Heart left ventricle (tissue), 16 donors: ENCODE measurements at regions not wholly inside any gene's neighbourhood (a gene's known extent, or its start where the extent isn't known, plus 50 kb on each side); places are given as distances from the start of the nearest gene placed in this dataset.

Source experiments
- ATAC-seq, 4 donors: fragments of 200-7000 bp; cut with Tn5 transposase; one replicate each; pipeline ENCODE4 v1.9.1; 2020 to 2022; ENCODE audit warnings: moderate library complexity in 4 of 4, mild to moderate bottlenecking in 3 of 4, moderate number of reproducible peaks in 1 of 4
- DNase-seq, 5 donors: peaks; one replicate each; pipeline ENCODE4 v3.0.0-alpha.2; 2020
- H3K27ac ChIP-seq, 12 donors: fragments of 200-600 bp; sonication (generic) in 4 of 12; one replicate each; pipeline versions ENCODE4 v1.5.0 to v1.8.0; 2016 to 2022; ENCODE audit warnings: mild to moderate bottlenecking in 2 of 12
- H3K27me3 ChIP-seq, 9 donors: fragments of 200-600 bp; sonication (generic) in 2 of 9; one replicate each; pipeline versions ENCODE4 v1.5.1 to v1.8.0; 2016 to 2022; ENCODE audit warnings: mild to moderate bottlenecking in 3 of 9
- H3K36me3 ChIP-seq, 9 donors: fragments of 200-600 bp; sonication (generic) in 2 of 9; one replicate each; pipeline versions ENCODE4 v1.5.0 to v1.8.0; 2018 to 2022; ENCODE audit warnings: mild to moderate bottlenecking in 2 of 9
- H3K4me1 ChIP-seq, 12 donors: fragments of 200-600 bp; sonication (generic) in 4 of 12; one replicate each; pipeline versions ENCODE4 v1.5.0 to v1.8.0; 2016 to 2022; ENCODE audit warnings: mild to moderate bottlenecking in 3 of 12
- H3K4me3 ChIP-seq, 12 donors: fragments of 200-600 bp; sonication (generic) in 4 of 12; one replicate each; pipeline versions ENCODE4 v1.5.0 to v1.8.0; 2017 to 2022; ENCODE audit warnings: mild to moderate bottlenecking in 9 of 12, moderate library complexity in 4 of 12
- H3K9me3 ChIP-seq, 12 donors: fragments of 200-600 bp; sonication (generic) in 4 of 12; one replicate each; pipeline versions ENCODE4 v1.5.0 to v1.8.0; 2016 to 2022; ENCODE audit warnings: mild to moderate bottlenecking in 1 of 12
- POLR2A ChIP-seq, 2 donors: fragments of 450-650 bp; IDR thresholded peaks; one replicate each; pipeline ENCODE4 v1.6.1; 2017; ENCODE audit warnings: antibody characterized with exemption in 2 of 2, mild to moderate bottlenecking in 2 of 2, moderate library complexity in 2 of 2
- WGBS, 4 donors: extraction: QIAGEN DNeasy Blood & Tissue Kit in 2 of 4; methylation state at CpG; one replicate each; pipeline versions ENCODE4 v1.1.5 to v1.1.7; 2013 to 2018; 5-methylcytosine and 5-hydroxymethylcytosine counted together
- intact Hi-C, 10 donors: fragments of 100-400 bp; cut with DNase I; formaldehyde crosslinking; loops; one replicate each; pipeline versions ENCODE4 v1.11.1 to v1.14.2; 2022
- TF ChIP-seq, protein P1 (sequence below), 12 donors: fragments of 200-600 bp; sonication (generic) in 4 of 12; IDR thresholded peaks; one replicate each; pipeline versions ENCODE4 v1.5.0 to v1.8.0; 2018 to 2022; ENCODE audit warnings: antibody characterized with exemption in 12 of 12, mild to moderate bottlenecking in 5 of 12
- donor health status: ischemic (EF 13 %, LVEDD 7.1; RV severe dilation, severe dysfunction).
- donor health status: healthy with polysubstance abuse.
- donor health status: DM: no; HTN: yes; CAD: no.
- donor health status: DM: no; HTN: no; CAD: no.
- donor health status: ischemic (EF 25% LVEDD 6.9; RV normal size, moderate dysfunction).
- donor health status: ischemic (EF 25% LVEDD 5.7; RV mildly dilated, moderate dysfunction).
- donor health status: healthy.
- donor health status: DM: yes; HTN: yes; CAD: no.
- donor health status: ischemic (EF 35%, LVEDD 5.7; RV mildly dilated, moderate dysfunction).
- donor health status: nonischemic (EF 11% LVEDD 7.7; RV severe dilation, severe dysfunction).
- donor health status: DM: yes; HTN: yes; CAD: no.
- donor health status: PGD.
- donor health status: ischemic (EF 29% LVEDD 5.4; RV normal size, mild dysfunction).
- donor health status: nonischemic (EF 23%, LVEDD 6.1; RV moderate dilation, normal function).

DNA sequence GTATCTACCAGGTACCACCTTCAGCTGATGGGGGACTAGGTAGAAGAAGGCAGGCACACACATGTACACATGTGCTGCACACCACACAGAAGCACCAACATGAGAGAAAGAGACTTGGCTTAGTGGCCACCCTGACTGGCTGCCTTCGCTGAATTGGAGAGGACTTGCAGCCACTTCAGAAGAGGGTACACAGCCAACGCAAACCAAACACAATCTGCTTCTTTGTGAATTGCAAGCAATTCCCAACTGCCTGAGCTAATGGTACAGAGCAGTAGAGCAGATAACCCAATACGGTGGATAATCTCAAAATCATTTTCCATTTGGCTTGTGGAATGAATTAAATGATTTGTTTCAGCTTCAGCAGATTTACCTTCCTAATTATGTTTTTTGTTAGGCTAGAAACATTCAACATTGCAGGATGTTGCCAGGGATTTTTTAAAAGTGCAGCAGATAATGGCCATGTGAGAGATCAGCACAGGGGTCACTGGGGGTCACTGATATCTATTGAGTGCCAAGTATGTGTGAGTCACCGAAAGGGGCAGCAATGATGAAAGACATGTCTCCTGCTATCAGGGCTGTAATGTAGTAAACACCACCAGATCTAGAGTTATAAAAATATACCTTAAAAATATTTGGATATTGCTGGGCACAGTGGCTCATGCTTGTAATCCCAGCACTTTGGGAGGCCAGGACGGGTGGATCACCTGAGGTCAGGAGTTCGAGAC lies 652.6 kb downstream of the BCL11A start:
- intact Hi-C loops = loop anchor here in 1 of 10 donors (5.0 kb wide), 1 partner anchor 206 kb away; no protein-coding TSS in a partner anchor
- Histone ChIP-seq H3K36me3 (no peaks in the 10 kb centered on the region), H3K27ac (peak overlapping the region in 5 of 12 donors; percentile 10 to 48 (median 35)), H3K4me3 (no peak overlapping the region), H3K4me1 (peaks cover 0 to 5% (median 0%) of the 10 kb centered on the region in 12 donors), H3K9me3 (no peaks in the 10 kb centered on the region), H3K27me3 (no peaks in the 10 kb centered on the region)
- DNase-seq (peak in 1 of 5 donors; percentile 16), ATAC-seq (peak; percentile 78 to 92 (median 88))
- 40 to 45% (median 42%) methylated on average over 6 of the region's 6 CpGs for WGBS, 4 donors
- TF ChIP-seq, protein P1, sequence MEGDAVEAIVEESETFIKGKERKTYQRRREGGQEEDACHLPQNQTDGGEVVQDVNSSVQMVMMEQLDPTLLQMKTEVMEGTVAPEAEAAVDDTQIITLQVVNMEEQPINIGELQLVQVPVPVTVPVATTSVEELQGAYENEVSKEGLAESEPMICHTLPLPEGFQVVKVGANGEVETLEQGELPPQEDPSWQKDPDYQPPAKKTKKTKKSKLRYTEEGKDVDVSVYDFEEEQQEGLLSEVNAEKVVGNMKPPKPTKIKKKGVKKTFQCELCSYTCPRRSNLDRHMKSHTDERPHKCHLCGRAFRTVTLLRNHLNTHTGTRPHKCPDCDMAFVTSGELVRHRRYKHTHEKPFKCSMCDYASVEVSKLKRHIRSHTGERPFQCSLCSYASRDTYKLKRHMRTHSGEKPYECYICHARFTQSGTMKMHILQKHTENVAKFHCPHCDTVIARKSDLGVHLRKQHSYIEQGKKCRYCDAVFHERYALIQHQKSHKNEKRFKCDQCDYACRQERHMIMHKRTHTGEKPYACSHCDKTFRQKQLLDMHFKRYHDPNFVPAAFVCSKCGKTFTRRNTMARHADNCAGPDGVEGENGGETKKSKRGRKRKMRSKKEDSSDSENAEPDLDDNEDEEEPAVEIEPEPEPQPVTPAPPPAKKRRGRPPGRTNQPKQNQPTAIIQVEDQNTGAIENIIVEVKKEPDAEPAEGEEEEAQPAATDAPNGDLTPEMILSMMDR (IDR thresholded peaks at IDR 0.05) = no peak
- TF ChIP-seq POLR2A (IDR thresholded peaks at IDR 0.05) = no peak

DNA sequence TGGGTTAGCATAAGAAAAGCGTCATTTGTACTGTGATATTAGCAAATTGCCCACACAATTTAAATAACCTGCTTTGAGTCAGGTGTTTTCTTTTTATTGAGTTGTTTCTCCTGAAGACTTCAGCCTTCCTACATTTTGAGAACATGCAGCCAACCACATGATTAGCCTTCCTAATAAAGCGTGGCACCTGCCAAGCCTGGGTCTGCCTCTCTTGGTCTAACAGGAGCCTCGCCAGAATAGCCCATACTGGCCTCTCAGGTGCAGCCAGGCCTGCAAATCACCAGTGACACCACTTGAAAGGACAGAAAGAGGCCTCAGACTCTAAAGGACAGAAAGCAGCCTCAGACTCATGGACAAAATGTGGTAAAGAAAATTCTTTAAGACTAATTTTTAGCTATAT lies 653.8 kb downstream of the BCL11A start:
- no peaks in the 10 kb centered on the region for H3K9me3 ChIP-seq
- DNase-seq = peak in 1 of 5 donors; percentile 32
- no peak overlapping the region for H3K27ac ChIP-seq
- H3K27me3 ChIP-seq = no peaks in the 10 kb centered on the region
- WGBS, 4 donors = 47 to 62% (median 61%) methylated on average over 3 of the region's 3 CpGs
- intact Hi-C loops = loop anchor here in 1 of 10 donors (5.0 kb wide), 1 partner anchor 208 kb away; no protein-coding TSS in a partner anchor
- no peak for TF ChIP-seq POLR2A (IDR thresholded peaks at IDR 0.05)
- TF ChIP-seq, protein P1 (IDR thresholded peaks at IDR 0.05) = no peak
- peaks cover 0 to 5% (median 0%) of the 10 kb centered on the region in 12 donors for H3K4me1 ChIP-seq
- no peaks in the 10 kb centered on the region for H3K36me3 ChIP-seq
- peak in 1 of 4 donors; percentile 39 for ATAC-seq
- no peak overlapping the region for H3K4me3 ChIP-seq

DNA sequence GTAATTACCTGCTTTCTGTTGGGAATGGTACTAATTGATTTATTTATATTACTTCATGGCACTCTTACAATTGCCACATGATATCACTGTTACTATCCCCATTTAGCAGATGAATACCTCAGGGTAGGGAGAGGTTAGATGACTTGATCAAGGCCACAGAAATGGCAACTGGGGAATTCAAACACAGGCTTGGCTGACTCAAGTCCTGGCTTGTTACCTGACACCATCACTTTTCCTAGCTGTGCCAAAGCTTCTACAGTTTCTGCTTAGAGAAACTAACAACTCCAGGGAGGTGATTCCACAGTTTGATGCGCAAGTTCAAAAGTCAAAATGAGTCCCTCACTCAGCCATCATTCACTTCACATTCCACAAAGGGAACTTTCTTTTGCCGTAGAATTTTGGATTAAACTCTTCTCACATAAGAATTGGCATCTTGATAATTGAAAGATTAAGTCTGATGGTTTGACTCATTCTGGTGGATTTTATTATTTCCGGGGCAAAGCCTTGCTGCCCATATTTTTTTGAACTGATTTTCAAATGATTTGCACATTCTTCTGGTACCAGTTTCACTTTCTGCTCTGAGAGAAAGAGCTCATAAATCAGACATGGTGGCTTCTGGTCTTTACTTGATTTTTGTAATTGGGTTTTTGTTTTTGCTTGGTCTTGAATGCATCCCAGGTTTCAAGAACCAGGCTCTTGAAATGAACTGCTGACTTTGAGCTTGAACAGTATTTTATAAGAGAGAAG lies 656.8 kb downstream of the BCL11A start:
- WGBS, 4 donors = 89 to 94% (median 91%) methylated on average over 3 of the region's 3 CpGs
- no peak for DNase-seq
- H3K36me3 ChIP-seq = no peaks in the 10 kb centered on the region
- no peak overlapping the region for H3K27ac ChIP-seq
- H3K9me3 ChIP-seq = no peaks in the 10 kb centered on the region
- intact Hi-C loops = no loop called here
- H3K4me3 ChIP-seq = no peak overlapping the region
- H3K4me1 ChIP-seq = no peaks in the 10 kb centered on the region
- ATAC-seq = no peak
- H3K27me3 ChIP-seq = no peaks in the 10 kb centered on the region
- TF ChIP-seq POLR2A (IDR thresholded peaks at IDR 0.05) = no peak
- TF ChIP-seq, protein P1 (IDR thresholded peaks at IDR 0.05) = no peak

DNA sequence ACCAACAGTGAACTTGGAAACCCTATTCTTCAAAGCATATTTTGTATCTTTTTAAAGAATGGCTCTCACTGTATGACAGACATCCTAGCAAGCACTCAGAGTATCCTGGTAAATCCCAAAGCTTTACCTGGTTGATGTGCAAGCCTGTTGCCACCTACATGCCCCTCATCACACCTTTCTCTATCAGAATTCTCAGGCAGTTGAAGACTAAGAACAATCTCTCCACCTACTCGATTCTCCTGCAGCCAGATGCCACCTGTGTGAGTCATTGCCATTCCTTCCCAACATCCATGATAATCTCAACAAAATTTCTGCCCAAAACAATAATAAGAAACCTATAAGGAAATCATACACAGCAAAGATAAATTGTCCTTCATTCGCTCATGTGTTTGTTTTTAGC lies 659.8 kb downstream of the BCL11A start:
- intact Hi-C loops = no loop called here
- ATAC-seq = no peak
- WGBS, 4 donors = 66 to 83% (median 71%) methylated on average over 2 of the region's 2 CpGs

More for the DNA sequence above, 659.8 kb downstream of the BCL11A start:
- DNase-seq = no peak
- H3K27me3 ChIP-seq = no peaks in the 10 kb centered on the region
- no peaks in the 10 kb centered on the region for H3K36me3 ChIP-seq
- H3K4me1 ChIP-seq = peaks cover 0 to 2% (median 0%) of the 10 kb centered on the region in 12 donors
- H3K4me3 ChIP-seq = no peak overlapping the region
- no peak for TF ChIP-seq POLR2A (IDR thresholded peaks at IDR 0.05)
- TF ChIP-seq, protein P1 (IDR thresholded peaks at IDR 0.05) = no peak
- H3K27ac ChIP-seq = no peak overlapping the region
- no peaks in the 10 kb centered on the region for H3K9me3 ChIP-seq
